GM12872 (cell line): ENCODE measurements at regions not wholly inside any gene's neighbourhood (a gene's known extent, or its start where the extent isn't known, plus 50 kb on each side); places are given as distances from the start of the nearest gene placed in this dataset.

Experiments
- TF ChIP-seq, protein P1 (sequence below): IDR thresholded peaks from 3 replicates; pipeline ENCODE4 v1.5.1; 2011; ENCODE audit warnings: low read depth, mild to moderate bottlenecking, low read length, moderate library complexity; ENCODE audit not compliant: insufficient read depth

DNA sequence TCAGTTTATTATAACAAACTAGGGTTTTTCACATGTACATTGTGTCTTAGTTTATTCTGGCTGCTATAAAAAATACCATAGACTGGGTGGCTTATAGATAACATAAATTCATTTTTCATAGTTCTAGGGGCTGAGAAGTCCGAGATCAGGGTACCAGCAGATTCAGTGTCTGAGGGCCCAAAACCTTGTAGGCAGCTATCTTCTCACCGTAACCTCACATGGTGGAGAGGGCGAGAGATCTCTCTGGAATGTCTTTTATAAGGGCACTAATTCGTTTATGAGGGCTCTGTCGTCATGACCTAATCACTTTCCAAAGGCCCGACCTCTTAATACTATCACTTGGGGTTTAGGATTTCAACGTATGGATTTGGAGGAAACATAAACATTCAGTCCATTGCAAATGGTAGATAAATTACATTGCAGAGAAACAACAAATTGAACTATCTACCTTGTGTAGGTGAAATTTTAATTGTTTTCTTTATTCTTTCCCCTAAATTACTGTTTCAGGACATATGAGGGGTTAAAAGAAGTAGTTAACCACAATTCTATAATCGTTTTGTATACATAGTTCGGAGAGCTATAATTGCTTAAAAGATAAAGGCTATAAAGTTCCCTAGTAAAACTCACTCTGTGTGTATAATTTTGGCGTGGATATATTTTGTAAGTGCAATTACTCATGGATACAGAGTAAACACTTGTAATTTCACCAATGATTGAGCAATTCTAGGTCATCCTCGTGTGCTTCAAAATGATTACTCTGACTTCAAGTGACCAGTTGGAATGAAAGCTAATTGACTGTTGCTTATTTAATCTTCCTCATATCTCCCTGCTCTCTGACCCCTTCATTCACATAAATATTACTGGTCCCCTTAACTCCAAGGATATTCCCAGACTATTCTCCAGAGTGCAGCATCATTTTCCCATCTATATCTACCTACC lies 247.5 kb upstream of the TMEM161B start:
- TF ChIP-seq, protein P1, sequence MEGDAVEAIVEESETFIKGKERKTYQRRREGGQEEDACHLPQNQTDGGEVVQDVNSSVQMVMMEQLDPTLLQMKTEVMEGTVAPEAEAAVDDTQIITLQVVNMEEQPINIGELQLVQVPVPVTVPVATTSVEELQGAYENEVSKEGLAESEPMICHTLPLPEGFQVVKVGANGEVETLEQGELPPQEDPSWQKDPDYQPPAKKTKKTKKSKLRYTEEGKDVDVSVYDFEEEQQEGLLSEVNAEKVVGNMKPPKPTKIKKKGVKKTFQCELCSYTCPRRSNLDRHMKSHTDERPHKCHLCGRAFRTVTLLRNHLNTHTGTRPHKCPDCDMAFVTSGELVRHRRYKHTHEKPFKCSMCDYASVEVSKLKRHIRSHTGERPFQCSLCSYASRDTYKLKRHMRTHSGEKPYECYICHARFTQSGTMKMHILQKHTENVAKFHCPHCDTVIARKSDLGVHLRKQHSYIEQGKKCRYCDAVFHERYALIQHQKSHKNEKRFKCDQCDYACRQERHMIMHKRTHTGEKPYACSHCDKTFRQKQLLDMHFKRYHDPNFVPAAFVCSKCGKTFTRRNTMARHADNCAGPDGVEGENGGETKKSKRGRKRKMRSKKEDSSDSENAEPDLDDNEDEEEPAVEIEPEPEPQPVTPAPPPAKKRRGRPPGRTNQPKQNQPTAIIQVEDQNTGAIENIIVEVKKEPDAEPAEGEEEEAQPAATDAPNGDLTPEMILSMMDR: no peak

DNA sequence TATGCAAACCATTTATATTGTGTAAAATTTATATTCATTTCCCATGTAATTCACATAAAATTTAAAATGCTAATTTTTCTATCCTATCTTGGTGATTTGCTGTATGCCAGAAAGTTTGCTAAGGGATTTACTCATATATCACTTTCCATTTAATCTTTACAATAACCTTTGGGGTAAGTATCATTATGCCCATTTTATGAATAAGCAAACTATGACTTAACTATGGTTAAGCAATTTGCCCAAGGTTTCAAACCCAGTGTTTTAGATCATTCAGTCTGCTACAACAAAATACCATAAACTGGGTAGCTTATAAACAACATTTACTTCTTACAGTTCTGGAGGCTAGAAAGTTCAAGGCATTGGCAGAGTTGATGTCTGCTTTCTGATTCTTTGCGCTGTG lies 246.4 kb upstream of the TMEM161B start:
- TF ChIP-seq, protein P1: no peak

GRCh38 chr5:88509403-88509802 lies 240.8 kb upstream of the TMEM161B start:
- TF ChIP-seq, protein P1: no peak

- TF ChIP-seq, protein P1: no peak
Observed at GRCh38 chr5:88507261-88507660, 238.6 kb upstream of the TMEM161B start.

GRCh38 chr5:88503406-88503805 lies 234.8 kb upstream of the TMEM161B start:
- TF ChIP-seq, protein P1: no peak

- TF ChIP-seq, protein P1: no peak
Observed at GRCh38 chr5:88503041-88503345, 234.3 kb upstream of the TMEM161B start.

DNA sequence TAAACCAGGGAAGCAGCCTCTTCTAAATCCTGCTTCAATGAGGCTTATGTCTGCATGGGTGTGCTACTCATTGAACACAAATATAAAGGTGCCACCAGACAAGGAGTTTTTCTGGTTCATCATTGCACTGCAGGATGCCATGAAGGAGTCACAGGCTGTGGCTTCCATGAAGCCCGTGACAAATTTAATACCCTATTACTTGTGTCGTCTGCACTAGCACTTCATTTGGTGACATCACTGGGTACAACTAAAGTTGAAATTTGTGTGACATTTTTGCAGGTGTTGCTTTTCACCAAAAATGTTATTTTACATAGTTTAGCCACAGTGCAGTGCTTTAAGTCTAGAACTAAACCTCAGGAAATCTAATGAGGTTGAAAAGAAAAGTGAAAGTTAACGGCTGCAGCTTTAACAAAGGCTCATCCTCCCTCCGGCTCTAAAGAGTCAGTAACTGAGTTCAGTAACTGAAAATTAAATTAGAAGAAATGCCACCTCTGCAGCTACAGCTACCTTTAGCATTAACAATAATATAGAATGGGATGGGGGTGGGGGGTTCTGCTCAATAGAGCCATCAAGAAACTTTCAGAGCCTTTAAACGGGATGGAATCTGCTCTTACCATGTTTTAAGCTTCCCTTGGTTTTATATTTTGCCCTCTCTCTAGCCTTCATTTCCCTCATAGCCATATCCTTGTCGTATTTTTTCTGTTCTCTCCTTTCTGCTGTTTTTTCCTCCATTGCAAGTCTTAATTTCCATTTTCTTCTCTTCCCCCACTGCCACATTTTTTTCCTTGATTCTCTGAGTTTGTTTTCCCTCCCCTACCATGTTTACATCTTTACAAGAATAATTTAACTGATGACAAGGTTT lies 233.8 kb upstream of the TMEM161B start:
- TF ChIP-seq, protein P1: no peak
